COR-L47 (cell line): ENCODE measurements at regions not wholly inside any gene's neighbourhood (a gene's known extent, or its start where the extent isn't known, plus 50 kb on each side); places are given as distances from the start of the nearest gene placed in this dataset.

Experiments used
- DNase-seq: peaks from one replicate; lab custom pipeline; 2025; lab: John Stamatoyannopoulos, UW

DNA sequence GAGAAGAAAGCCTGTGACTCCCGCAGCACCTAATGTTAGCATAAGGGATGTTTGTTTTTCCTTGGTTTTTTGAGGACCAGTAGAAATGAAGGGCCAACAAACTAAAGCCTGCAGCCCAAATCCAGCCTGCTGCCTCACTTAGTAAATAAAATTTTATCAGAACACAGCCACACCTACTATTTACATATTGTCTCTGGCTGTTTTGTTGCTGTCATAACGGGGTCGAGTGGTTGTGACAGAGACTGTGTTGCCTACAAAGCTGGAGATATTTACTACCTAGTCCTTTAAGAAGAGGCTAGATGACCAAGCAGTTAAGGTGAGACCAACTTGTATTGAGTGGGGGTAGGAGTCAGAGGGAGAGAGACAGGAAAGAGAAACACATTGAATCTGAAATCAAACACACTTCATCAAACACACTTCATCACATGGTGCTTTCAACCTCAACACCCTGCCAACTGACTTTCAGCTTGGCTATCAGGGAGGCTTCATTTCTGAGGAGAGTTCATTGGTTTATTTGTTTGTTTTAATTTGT is 546.3 kb upstream of the CDH11 start:
- no peak for DNase-seq

DNA sequence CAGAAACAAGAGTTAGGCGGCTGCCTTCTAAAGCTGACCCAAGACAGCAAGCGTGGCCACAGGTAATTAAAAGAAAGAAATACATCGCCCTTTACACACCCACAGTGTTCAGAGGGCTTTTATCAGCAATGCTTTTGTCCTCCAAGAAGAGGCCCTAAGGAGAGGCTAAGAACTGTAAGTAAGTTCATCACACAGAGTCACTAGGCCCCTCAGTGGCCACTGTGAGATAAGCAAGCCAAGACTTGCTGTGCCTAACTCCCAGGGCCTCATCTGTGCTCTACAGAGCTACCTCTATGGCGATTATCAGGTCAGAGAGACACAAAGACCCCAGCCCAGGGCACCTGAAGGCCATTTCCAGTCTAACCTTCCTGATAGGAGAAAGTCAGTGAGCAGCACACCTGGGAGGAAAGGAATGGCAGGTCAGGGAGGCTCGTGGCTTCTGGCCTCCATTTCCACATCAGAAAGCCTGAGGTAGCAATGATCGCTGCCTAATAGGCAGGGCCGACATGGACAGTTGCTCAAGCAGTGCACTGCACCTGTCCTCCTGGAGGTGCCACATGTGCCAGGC is 545.2 kb upstream of the CDH11 start:
- DNase-seq = no peak

DNA sequence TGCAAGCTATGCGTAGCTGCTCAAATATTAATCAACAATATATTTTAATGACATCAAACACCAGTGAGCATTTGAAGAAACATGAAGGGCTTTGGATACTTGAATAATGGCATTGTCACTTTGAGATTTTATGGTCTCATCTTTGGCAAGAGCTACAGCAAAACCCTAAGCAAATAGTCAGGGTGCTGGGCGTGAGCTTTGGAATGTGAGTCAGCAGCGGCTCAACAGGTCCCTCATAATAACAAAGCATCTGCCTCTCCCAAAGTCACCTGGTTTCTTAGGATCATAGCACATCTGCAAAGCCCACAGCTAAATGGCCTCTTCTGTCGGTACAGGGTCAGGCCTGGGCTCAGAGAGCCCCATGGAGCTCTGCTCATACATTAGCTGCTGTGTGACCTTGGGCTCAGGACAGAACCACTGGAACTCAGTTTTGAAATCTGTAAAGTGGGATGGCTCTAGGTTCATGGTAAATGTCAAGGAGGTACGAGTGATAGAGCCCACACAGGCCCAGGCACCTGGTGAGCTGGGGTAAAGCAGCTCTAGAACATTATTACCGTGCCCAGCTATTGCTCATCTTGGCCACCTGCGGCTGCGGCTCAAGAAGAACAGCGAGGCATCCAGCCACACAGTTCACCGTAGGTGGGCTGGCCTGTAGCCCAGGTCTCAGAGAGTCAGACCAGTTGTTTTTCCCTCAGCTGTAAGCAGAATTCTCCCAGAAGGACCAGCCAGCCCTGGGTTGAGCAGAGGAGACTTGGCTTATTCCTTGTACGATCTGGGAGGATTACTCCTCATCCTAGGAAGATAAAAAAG is 544.5 kb upstream of the CDH11 start:
- no peak for DNase-seq

GRCh38 chr16:65665586-65665985 is 543.7 kb upstream of the CDH11 start:
- DNase-seq = no peak

GRCh38 chr16:65663774-65664173 is 541.9 kb upstream of the CDH11 start:
- no peak for DNase-seq

DNA sequence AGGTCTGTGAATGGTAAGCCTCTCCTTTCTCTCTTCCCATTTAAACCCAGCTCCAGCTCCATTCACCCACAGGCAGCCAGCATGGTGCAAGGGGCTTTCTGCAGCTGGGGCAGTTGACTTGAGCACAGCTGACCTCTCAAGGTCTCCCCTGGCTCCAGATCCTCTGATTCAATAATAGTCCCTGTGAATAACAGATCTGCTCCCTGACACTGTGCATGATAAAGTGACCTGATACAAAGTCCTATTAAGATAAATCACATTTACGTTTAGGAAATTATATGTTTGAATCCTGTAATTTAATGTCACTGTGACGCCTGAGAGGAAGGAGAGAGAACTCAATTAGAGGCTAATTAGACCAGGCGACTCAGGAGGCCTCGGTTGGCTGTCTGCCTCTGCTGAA is 540.4 kb upstream of the CDH11 start:
- no peak for DNase-seq

DNA sequence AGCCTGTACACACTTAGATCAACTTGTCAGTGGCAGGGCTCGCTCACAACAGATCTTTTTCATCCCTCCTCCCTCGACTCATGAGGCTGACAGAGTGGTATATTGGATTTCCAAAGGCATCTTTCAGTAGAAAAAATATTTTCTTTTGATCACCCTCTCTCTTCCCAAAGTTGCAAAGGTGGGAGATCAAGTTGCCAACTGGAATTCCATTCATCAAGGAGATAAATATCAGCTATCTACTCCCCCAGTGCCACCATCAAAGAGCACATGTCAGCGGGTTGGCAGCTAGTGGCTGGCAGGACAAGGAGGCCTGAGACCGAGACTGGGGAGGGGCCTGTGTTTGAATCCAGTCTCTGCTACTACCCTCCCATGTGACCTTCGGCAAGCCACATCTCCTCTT is 539.7 kb upstream of the CDH11 start:
- no peak for DNase-seq

DNA sequence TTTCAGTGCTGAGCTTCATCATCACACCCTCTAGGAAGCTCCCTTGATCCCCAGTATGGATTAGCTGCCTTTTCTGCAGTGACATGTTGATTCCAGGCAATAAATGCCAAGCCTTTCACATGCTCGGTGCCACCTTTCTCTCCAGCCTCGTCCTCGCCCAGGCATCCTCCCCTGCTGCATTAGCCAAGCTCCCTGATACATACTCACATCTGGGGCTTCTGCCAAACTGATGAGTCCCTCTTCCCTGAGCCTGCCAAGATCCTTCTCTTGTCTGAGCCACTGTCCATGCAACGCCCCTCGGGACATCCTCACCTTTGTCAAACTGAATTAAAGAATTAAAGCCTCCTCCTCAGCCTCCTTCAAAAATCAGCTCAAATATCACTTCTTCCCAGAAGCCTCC is 538.5 kb upstream of the CDH11 start:
- DNase-seq = no peak

- DNase-seq = no peak
These were observed 537.9 kb upstream of the CDH11 start for GRCh38 chr16:65659758-65660157.

GRCh38 chr16:65658787-65659220 is 536.9 kb upstream of the CDH11 start:
- no peak for DNase-seq

- no peak for DNase-seq
These were observed 536.5 kb upstream of the CDH11 start for GRCh38 chr16:65658349-65658748.

GRCh38 chr16:65657556-65657955 is 535.7 kb upstream of the CDH11 start:
- no peak for DNase-seq

GRCh38 chr16:65657071-65657494 is 535.2 kb upstream of the CDH11 start:
- no peak for DNase-seq

DNA sequence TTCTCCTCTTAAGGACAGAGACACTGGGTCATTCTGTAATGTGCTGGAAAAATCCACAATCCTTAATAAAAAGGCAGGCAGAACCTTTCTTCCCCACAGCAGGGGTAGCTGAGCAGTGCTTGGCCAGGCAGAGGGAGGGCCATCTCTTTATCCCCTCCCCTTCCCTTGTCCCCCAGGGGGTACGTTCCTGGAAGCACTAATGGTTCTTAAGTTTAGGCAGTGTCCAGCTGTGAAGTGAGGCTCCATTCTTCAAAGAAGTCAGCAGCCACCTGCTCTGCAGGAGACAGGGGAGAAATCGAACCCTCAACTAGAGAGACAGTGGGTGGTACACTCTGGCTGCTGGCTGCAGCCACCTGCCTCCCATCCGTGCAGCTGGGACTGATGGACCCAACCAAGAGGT is 533.9 kb upstream of the CDH11 start:
- no peak for DNase-seq

GRCh38 chr16:65648101-65648500 is 526.2 kb upstream of the CDH11 start:
- DNase-seq = no peak

GRCh38 chr16:65644821-65645220 is 523.0 kb upstream of the CDH11 start:
- no peak for DNase-seq

GRCh38 chr16:65641762-65642289 is 520.0 kb upstream of the CDH11 start:
- no peak for DNase-seq

GRCh38 chr16:65641049-65641761 is 519.3 kb upstream of the CDH11 start:
- DNase-seq = no peak

- DNase-seq = no peak
These were observed 513.0 kb upstream of the CDH11 start for GRCh38 chr16:65634833-65635232.

DNA sequence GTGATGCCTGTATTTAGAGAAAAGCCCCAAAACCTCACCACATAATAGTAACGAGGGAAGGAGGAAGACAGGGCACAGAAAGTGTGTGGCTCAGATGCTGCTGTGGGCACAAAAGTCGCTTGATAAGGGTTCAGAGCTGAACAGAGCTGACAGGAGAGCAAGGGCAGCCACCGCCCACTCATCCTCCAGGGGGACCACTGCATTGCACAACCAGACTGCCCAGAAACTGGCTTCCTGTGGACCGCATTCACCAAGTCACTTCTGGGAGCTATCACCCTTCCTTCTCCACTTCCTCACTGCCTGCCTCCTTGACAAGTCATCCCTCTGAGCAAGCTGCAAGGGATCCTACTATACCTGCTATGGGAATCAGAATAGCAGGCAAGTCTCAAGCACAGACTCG is 512.4 kb upstream of the CDH11 start:
- no peak for DNase-seq

DNA sequence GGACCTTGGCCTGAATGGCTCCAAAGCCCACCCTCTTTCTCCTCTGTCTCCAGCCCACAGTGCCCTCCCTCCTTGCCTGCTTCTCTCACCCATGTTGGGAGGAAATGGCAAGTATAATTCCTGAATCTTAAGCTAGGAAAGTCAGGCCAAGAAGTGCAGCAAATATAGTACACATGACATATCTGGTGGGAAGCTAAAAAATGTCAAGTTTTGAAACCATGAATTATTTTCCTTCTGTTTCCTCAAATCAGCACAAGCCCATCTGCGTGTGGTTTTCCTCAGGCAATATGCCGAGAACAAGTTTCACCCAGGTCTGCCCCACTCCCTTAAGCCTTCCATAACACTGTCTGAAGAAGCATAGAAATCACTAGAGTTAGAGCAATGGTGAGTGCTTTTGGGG is 502.8 kb upstream of the CDH11 start:
- no peak for DNase-seq

DNA sequence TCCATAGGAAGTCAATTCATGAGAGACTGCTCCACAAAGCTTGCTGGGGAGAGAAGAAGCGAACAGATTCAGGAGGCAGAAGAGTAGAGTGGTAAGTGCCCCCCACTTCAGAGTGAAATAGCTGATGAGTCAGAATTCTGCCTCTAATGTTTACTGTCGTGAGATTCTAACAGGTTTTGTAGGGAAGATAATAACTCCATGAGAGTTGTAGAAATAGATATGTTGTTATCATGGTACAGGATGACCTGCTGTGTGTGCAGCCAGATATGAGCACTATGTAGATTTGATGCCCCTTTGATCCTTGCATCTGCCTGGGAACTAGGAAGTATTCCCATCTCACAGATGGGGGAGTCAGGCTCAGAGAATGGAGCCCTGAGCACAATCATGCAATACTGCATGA is 502.4 kb upstream of the CDH11 start:
- no peak for DNase-seq

- no peak for DNase-seq
These were observed 501.0 kb upstream of the CDH11 start for GRCh38 chr16:65622871-65623270.
